Natural killer cell (primary cell): ENCODE measurements at regions not wholly inside any gene's neighbourhood (a gene's known extent, or its start where the extent isn't known, plus 50 kb on each side); places are given as distances from the start of the nearest gene placed in this dataset.

Experiments
- ATAC-seq, 3 donors: fragments of 150-1000 bp in 2 of 3; fragments of 200-7000 bp in 1 of 3; cut with Tn5 transposase; 1 replicate in 1 of 3; 2 replicates in 2 of 3; pipeline ENCODE4 v1.10.0; 2021; ENCODE audit warnings: mild to moderate bottlenecking in 2 of 3, moderate library complexity in 2 of 3
- DNase-seq, 2 donors: peaks; one replicate each; pipeline versions ENCODE4 v3.0.0 to v3.0.0-alpha.2; 2013 to 2021; ENCODE audit warnings: mixed read lengths in 1 of 2
- H3K27ac ChIP-seq: one replicate; pipeline ENCODE4 v1.5.1; 2013; ENCODE audit warnings: mild to moderate bottlenecking, low read length
- H3K27me3 ChIP-seq: one replicate; pipeline ENCODE4 v1.6.1; 2013; ENCODE audit warnings: low read length; ENCODE audit not compliant: control insufficient read depth, insufficient read depth
- H3K36me3 ChIP-seq: one replicate; pipeline ENCODE4 v1.6.1; 2013; ENCODE audit warnings: low read length; ENCODE audit not compliant: control insufficient read depth, insufficient read depth
- H3K4me1 ChIP-seq: one replicate; pipeline ENCODE4 v1.6.1; 2013; ENCODE audit warnings: low read length; ENCODE audit not compliant: control insufficient read depth, insufficient read depth
- H3K4me3 ChIP-seq: one replicate; pipeline ENCODE4 v1.5.1; 2013; ENCODE audit warnings: low read length
- H3K9me3 ChIP-seq: one replicate; pipeline ENCODE4 v1.6.1; 2013; ENCODE audit warnings: low read length; ENCODE audit not compliant: control insufficient read depth, insufficient read depth
- H3K27ac Mint-ChIP-seq, 2 donors: one replicate each; pipeline ENCODE4 v1.8.0; 2022; ENCODE audit warnings: mild to moderate bottlenecking in 2 of 2, mixed read lengths in 2 of 2, moderate library complexity in 1 of 2
- H3K27me3 Mint-ChIP-seq, 2 donors: one replicate each; pipeline ENCODE4 v1.8.0; 2022; ENCODE audit warnings: low read depth in 2 of 2, mixed read lengths in 2 of 2
- H3K36me3 Mint-ChIP-seq: one replicate; pipeline ENCODE4 v1.8.0; 2022; ENCODE audit warnings: mixed read lengths
- H3K4me1 Mint-ChIP-seq, 2 donors: one replicate each; pipeline ENCODE4 v1.8.0; 2022; ENCODE audit warnings: mixed read lengths in 2 of 2
- H3K4me3 Mint-ChIP-seq: one replicate; pipeline ENCODE4 v1.8.0; 2022; ENCODE audit warnings: mild to moderate bottlenecking, moderate library complexity, mixed read lengths
- H3K9me3 Mint-ChIP-seq, 2 donors: one replicate each; pipeline ENCODE4 v1.8.0; 2022; ENCODE audit warnings: mixed read lengths in 2 of 2
- WGBS: methylation state at CpG from one replicate; pipeline ENCODE4 v1.1.7; 2013; ENCODE audit warnings: missing lambda C conversion rate; ENCODE audit not compliant: insufficient coverage; 5-methylcytosine and 5-hydroxymethylcytosine counted together
- intact Hi-C: fragments of 100-400 bp; cut with micrococcal nuclease; formaldehyde crosslinking; loops from one replicate; pipeline ENCODE4 v1.14.2; 2022
- TF ChIP-seq, protein P1 (sequence below): fragments of 200-600 bp; IDR thresholded peaks from one replicate; pipeline ENCODE4 v1.8.0; 2022; ENCODE audit warnings: antibody characterized with exemption

DNA sequence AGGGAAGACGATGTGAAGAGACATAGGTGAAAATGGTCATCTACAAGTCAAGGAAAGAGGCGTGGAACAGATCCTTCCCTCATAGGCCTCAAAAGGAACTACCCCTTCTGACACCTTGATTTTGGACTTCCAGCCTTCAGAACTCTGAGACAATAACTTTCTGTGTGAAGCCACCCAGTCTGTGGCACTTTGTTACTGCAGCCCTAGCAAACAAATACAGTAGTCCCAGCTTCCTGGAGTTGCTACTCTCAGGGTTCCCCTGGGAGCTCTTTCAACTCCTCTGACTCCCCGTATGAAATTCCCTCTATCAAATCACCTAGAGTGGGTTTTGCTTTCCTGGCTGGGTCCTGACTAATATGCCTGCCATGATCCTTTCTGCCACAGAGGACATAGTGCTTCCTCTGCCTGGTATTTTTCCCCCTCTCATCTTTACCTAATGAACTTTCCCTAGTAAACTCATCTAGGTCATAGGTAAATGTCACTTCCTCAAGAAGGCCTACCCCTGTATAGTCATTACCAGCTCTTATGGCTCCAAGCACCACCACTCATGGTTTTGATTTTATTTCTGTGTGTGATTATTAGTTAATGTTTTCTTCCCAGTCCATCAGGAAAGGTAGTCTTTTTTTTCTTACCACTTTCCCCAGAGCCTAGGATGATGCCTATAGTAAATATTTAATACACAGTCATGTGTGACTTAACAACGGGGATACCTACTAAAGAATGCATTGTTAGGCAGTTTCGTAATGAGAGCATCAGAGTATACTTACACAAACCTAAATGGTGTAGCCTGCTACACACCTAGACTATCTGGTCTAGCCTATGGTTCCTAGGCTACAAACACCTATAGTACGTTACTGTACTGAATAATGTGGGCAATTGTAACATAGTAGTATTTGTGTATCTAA, 111.5 kb upstream of the LGALSL start:
- no peak overlapping the region for H3K4me3 ChIP-seq
- ATAC-seq (no peak), DNase-seq (no peak)
- H3K9me3 ChIP-seq, result no peaks in the 10 kb centered on the region
- TF ChIP-seq, protein P1, sequence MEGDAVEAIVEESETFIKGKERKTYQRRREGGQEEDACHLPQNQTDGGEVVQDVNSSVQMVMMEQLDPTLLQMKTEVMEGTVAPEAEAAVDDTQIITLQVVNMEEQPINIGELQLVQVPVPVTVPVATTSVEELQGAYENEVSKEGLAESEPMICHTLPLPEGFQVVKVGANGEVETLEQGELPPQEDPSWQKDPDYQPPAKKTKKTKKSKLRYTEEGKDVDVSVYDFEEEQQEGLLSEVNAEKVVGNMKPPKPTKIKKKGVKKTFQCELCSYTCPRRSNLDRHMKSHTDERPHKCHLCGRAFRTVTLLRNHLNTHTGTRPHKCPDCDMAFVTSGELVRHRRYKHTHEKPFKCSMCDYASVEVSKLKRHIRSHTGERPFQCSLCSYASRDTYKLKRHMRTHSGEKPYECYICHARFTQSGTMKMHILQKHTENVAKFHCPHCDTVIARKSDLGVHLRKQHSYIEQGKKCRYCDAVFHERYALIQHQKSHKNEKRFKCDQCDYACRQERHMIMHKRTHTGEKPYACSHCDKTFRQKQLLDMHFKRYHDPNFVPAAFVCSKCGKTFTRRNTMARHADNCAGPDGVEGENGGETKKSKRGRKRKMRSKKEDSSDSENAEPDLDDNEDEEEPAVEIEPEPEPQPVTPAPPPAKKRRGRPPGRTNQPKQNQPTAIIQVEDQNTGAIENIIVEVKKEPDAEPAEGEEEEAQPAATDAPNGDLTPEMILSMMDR, result no peak
- 89% methylated on average over 5 of the region's 6 CpGs for WGBS
- no peaks in the 10 kb centered on the region for H3K27me3 ChIP-seq
- H3K27ac ChIP-seq, result no peak overlapping the region
- H3K36me3 ChIP-seq, result no peaks in the 10 kb centered on the region
- no peak overlapping the region for H3K4me3 Mint-ChIP-seq
- no peaks in the 10 kb centered on the region for H3K4me1 Mint-ChIP-seq
- no peaks in the 10 kb centered on the region for H3K36me3 Mint-ChIP-seq
- intact Hi-C loops, result no loop called here
- no peaks in the 10 kb centered on the region for H3K4me1 ChIP-seq
- no peak overlapping the region for H3K27ac Mint-ChIP-seq
- H3K9me3 Mint-ChIP-seq, result no peaks in the 10 kb centered on the region
- peaks cover 5 to 15% of the 10 kb centered on the region in 2 donors for H3K27me3 Mint-ChIP-seq

DNA sequence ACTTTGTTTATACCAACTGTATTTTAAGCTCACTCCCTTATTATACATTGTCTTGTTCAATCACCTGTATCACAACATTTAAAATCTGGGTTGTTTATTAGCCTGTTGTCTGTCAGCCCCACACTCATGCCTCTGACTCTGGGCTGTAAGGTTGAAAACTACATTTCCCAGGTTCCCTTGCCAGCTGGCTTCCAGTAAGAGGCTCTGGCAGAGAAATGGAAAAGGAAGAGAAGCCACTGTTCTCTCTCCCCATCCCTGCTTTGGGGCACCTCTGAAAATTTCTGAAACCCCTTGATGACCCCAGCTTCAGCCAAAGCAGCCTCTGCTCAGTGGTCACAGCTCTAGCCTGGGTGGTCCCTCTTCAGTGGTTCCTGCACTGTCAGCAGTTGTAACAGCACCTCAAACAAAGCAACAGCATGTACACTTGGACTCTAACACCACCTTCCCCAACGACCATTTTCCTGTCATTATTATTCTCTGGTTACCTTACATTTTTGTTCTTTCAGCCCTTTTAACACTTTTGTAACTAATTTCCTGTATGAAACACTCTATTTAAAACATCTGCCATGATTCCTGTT, 108.9 kb upstream of the LGALSL start:
- Mint-ChIP-seq H3K4me3 (no peak overlapping the region), H3K27ac (no peak overlapping the region), H3K27me3 (peaks cover 6 to 13% of the 10 kb centered on the region in 2 donors), H3K36me3 (no peaks in the 10 kb centered on the region), H3K9me3 (no peaks in the 10 kb centered on the region), H3K4me1 (no peaks in the 10 kb centered on the region)
- no peaks in the 10 kb centered on the region for H3K9me3 ChIP-seq
- TF ChIP-seq, protein P1, result no peak
- H3K27me3 ChIP-seq, result no peaks in the 10 kb centered on the region
- no peak overlapping the region for H3K4me3 ChIP-seq
- H3K27ac ChIP-seq, result no peak overlapping the region
- ATAC-seq, result no peak
- intact Hi-C loops, result no loop called here
- no peaks in the 10 kb centered on the region for H3K36me3 ChIP-seq
- H3K4me1 ChIP-seq, result no peaks in the 10 kb centered on the region
- DNase-seq, result no peak
- WGBS, result 24% methylated on average over 1 of the region's 1 CpG

DNA sequence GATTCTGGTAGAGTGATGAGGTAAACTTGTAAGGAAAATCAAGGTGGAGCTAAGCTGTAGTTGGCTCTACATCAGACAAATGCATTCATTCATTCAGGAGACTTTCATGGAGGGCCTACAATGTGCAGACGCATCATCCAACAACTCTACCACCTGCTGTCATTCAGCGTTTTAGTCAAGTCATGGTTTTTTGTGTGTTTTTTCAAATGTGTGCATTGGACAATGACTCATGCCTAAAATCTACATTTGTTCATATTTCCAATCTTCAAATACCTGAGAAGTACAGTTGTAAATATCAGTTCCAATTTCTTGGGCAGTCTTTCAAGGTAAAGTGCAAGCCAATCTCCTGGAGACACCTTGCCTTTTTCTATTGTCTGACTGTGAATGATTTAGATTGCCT, 108.0 kb upstream of the LGALSL start:
- Histone ChIP-seq H3K36me3 (no peaks in the 10 kb centered on the region), H3K4me3 (no peak overlapping the region), H3K27ac (no peak overlapping the region), H3K4me1 (no peaks in the 10 kb centered on the region), H3K27me3 (no peaks in the 10 kb centered on the region), H3K9me3 (no peaks in the 10 kb centered on the region)
- no peaks in the 10 kb centered on the region for H3K9me3 Mint-ChIP-seq
- no peak overlapping the region for H3K27ac Mint-ChIP-seq
- TF ChIP-seq, protein P1, result no peak
- no peaks in the 10 kb centered on the region for H3K36me3 Mint-ChIP-seq
- DNase-seq (no peak), ATAC-seq (no peak)
- WGBS, result 100% methylated on average over 1 of the region's 2 CpGs
- H3K27me3 Mint-ChIP-seq, result peaks cover 6 to 8% of the 10 kb centered on the region in 2 donors
- H3K4me3 Mint-ChIP-seq, result no peak overlapping the region
- H3K4me1 Mint-ChIP-seq, result no peaks in the 10 kb centered on the region
- intact Hi-C loops, result no loop called here
